ENCODE measurements at regions not wholly inside any gene's neighbourhood (a gene's known extent, or its start where the extent isn't known, plus 50 kb on each side); places are given as distances from the start of the nearest gene placed in this dataset.

GRCh38 chr5:61842840-61843239 is 463.2 kb upstream of the KIF2A start:
- Histone ChIP-seq H3K36me3 (ENCODE audit: control insufficient read depth in 2 of 4, insufficient read depth in 4 of 4, low read length in 3 of 4) (no peaks in the 10 kb centered on the region), H4K20me1 (replicated peaks in 1 of 2; ENCODE audit: control insufficient read depth in 1 of 2, insufficient read depth in 2 of 2, low read length in 2 of 2) (no peaks in the 10 kb centered on the region), H2AFZ (ENCODE audit: low read length) (peak overlapping the region; percentile 81; the same call in 1 of the 2 replicates), H3K27ac (ENCODE audit: low read depth, low read length) (no peak overlapping the region), H4K5ac (ENCODE audit: insufficient read length, low read depth, low read length) (no peak overlapping the region), H3K14ac (ENCODE audit: insufficient read length) (no peak overlapping the region), H3K4me2 (ENCODE audit: insufficient read depth in 1 of 2, low read depth in 2 of 2, low read length in 2 of 2) (no peak overlapping the region), H3K23me2 (ENCODE audit: low read depth, low read length) (no peaks in the 10 kb centered on the region), H2BK120ac (replicated peaks; ENCODE audit: low read depth, low read length) (no peak overlapping the region), H2BK12ac (ENCODE audit: low read depth, low read length) (no peak overlapping the region), H2BK20ac (ENCODE audit: low read length) (no peak overlapping the region), H3K79me1 (ENCODE audit: low read depth, low read length) (no peaks in the 10 kb centered on the region), H3K23ac (ENCODE audit: insufficient read length) (no peak overlapping the region), H3K79me2 (ENCODE audit: control insufficient read depth in 1 of 2, insufficient read depth in 2 of 2, low read length in 2 of 2) (no peaks in the 10 kb centered on the region), H3K56ac (replicated peaks; ENCODE audit: insufficient read length, low read depth, low read length) (no peak overlapping the region), H3K4me3 (ENCODE audit: extremely low read depth in 1 of 4, insufficient read depth in 2 of 4, low read depth in 3 of 4, low read length in 4 of 4) (no peak overlapping the region), H2BK5ac (ENCODE audit: low read depth, low read length) (no peak overlapping the region), H2AK5ac (ENCODE audit: low read depth, low read length) (no peak overlapping the region), H2BK15ac (ENCODE audit: low read length) (no peak overlapping the region), H4K91ac (replicated peaks; ENCODE audit: insufficient read length, low read length) (no peak overlapping the region), H3K18ac (ENCODE audit: extremely low read depth, low read length) (no peak overlapping the region), H3K9me3 (ENCODE audit: insufficient read depth in 2 of 2, low read depth in 1 of 2, low read length in 1 of 2) (no peaks in the 10 kb centered on the region), H4K8ac (ENCODE audit: extremely low read depth, insufficient read depth, low read length) (no peak overlapping the region), H3K9ac (replicated peaks in 1 of 4; ENCODE audit: extremely low read depth in 1 of 4, low read depth in 3 of 4, low read length in 3 of 4) (no peak overlapping the region), H3K4me1 (replicated peaks in 1 of 4; ENCODE audit: control insufficient read depth in 3 of 4, insufficient read depth in 4 of 4, low read length in 3 of 4) (no peaks in the 10 kb centered on the region), H3K27me3 (replicated peaks in 1 of 4; ENCODE audit: control insufficient read depth in 3 of 4, extremely low read depth in 1 of 4, insufficient read depth in 3 of 4, low read length in 3 of 4) (no peaks in the 10 kb centered on the region), H3K4ac (replicated peaks; ENCODE audit: insufficient read length, low read depth, low read length) (no peak overlapping the region)
- ChIA-PET CTCF (ENCODE audit: partially characterized antibody) (interaction anchor here (0.5 to 1.6 kb wide), 4 partner anchors 9 to 725 kb away, joined by 3 to 6 read pairs (median 4); no protein-coding TSS in a partner anchor), POLR2A (ENCODE audit: partially characterized antibody) (no interaction called here)
- DNase-seq (ENCODE audit: low read depth in 1 of 2, low spot score in 2 of 2) (no peak), FAIRE-seq (no peak)
- whole genome bisulfite sequencing, 2 experiments (ENCODE audit: extremely low coverage in 1 of 2, insufficient coverage in 1 of 2, insufficient read length in 1 of 2, insufficient replicate concordance in 2 of 2, low coverage in 1 of 2, low lambda C conversion rate in 2 of 2, missing lambda C conversion rate in 1 of 2) = 73% methylated on average over 1 of the region's 1 CpG; no CpG with 5 or more reads in 1 of the 2 experiments
- TF ChIP-seq SP1 (IDR thresholded peaks at IDR 0.05; ENCODE audit: low read depth, low read length) = no peak
- no peak for TF ChIP-seq CHD1 (IDR thresholded peaks at IDR 0.05; ENCODE audit: low read depth, low read length)
